NB4 (cell line): ENCODE measurements at regions not wholly inside any gene's neighbourhood (a gene's known extent, or its start where the extent isn't known, plus 50 kb on each side); places are given as distances from the start of the nearest gene placed in this dataset.

ENCODE experiments used
- CTCF ChIP-seq: IDR thresholded peaks from one replicate; pipeline ENCODE4 v1.5.1; 2012; ENCODE audit warnings: low read depth, low read length
- MAX ChIP-seq: IDR thresholded peaks from 2 replicates; pipeline ENCODE4 v1.6.1; 2011; ENCODE audit warnings: low read depth, low read length
- POLR2A ChIP-seq: IDR thresholded peaks from 2 replicates; pipeline ENCODE4 v1.6.1; 2011; ENCODE audit warnings: mild to moderate bottlenecking; ENCODE audit not compliant: insufficient read length; ENCODE audit errors: extremely low read depth

GRCh38 chr12:94716339-94716738, 66.0 kb upstream of the TMCC3 start:
- no peak for TF ChIP-seq MAX
- TF ChIP-seq CTCF = no peak
- no peak for TF ChIP-seq POLR2A
